Right renal pelvis (tissue), 4 donors: ENCODE measurements at regions not wholly inside any gene's neighbourhood (a gene's known extent, or its start where the extent isn't known, plus 50 kb on each side); places are given as distances from the start of the nearest gene placed in this dataset.

ENCODE experiments used
- DNase-seq, 4 donors: peaks; one replicate each; pipeline ENCODE4 v3.0.0-alpha.2; 2013; ENCODE audit warnings: low read depth in 4 of 4, low spot score in 3 of 4, missing footprints in 1 of 4

DNA sequence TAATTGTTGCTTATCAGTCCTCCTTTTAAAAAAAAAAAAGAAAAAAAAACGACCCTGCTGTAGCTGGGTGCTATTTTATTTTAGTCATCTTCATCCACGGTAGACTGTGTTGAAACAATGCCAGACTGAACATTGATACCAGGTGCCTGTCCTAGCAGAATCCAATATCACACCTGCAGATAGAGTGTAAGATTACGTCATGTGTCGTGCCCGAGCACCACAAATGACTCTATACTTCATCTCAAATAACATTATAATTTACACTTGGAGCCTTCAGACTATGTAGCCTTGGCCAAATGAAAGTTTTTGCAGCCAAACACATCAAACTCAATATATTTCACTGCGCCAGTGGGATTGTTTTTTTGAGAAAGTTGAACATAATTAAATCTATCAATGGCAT, 410.6 kb downstream of the FGF9 start:
- no peak for DNase-seq

DNA sequence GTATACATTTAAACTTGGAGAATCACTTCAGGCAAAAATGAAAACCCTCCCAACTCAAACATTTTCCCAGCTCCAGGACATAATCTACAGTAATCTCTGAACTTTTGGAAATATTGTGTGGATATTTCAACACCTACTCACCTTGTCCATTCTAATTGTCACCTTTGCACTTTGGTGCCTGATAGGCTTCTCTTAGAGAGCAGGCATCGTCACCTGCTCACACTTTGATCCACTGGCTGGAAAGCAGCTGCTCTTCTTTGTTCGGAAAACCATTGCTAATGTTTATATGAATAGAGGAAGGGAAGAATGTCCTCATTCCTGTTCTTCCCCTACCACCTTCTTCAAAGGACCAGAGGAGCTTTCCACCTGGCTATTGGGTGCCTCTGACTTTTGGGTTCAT, 411.2 kb downstream of the FGF9 start:
- DNase-seq, result no peak

DNA sequence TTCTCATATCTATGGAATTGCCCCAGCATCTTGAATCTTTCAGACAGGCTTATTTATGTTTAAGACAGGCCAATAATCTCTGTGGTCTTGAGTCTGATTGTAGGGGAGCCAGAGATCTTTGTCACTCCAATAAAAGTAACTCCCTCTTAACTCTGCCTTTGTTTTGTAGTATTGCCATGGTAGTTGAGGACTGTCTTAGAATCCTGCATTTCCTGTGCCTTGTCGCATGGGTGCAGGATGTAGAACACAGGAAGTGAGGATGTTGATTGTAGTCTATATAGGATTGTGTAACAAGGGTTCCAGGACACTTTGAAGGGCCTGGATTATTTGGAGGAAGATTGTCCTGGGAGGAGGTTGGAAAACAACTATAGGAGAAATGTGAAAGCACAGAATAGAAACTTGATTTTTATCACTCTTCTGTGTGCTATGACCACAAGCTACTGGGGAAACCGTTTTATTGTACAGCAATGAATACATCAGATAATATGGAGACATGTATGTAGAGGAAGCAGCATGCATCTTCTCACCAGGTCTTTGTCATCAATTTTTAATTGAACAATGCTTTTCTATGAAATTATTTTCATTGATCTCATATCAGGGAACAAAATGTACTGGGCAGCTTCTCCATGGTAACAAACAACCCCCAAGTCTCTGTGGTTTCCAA, 411.7 kb downstream of the FGF9 start:
- no peak for DNase-seq

DNA sequence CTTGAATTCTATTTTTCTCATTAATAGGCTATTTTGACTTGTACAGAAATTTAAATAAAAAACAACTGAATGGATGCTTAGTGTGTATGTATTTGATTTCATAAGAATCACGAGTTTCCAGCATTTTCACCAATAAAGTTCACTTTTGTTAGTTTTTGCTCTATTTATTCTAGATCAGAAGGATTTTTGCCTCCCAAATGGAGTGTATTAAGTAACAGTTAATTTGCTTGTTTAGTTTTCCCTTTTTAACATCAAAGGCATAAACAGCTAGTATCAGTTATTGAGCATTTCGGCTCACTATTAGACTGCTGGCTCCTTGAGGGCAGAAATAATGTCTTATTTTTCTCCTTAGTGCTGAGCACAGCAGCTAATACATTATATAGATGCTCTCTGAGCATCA, 414.1 kb downstream of the FGF9 start:
- no peak for DNase-seq

DNA sequence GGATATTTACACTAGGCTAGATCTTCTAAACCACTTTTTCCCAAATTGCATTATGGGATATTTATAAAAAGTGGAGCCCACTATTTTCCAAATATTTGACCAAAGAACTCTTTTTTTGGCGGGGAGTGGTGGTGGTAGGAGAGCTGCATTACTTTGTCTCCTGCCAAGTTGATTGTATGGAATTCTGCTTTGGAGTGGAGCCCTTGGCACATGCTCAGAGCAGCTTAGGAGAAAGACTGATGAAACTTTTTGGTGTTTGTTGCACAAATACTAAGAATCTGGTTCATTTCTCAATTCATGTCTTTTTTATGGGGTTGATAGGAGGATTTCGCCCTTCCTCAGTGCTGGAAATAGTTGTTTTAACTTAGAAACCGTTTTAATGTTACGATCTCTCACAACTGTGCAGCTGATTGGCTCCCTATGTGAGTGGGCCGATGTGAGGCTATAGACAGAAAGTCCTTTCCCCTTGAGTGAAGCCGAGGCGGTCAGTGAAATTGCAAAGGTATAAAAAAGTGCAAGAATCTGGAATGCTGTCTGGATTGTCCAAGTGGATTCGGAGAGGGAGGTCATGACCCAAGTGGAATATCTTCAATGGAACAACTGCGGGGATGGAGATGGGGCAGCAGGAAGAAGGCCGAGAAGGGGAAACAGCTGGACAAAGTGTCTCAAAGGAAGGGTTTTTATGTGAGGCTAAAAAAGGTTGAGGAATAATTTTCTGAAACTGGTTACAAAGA, 415.9 kb downstream of the FGF9 start:
- DNase-seq, result no peak

DNA sequence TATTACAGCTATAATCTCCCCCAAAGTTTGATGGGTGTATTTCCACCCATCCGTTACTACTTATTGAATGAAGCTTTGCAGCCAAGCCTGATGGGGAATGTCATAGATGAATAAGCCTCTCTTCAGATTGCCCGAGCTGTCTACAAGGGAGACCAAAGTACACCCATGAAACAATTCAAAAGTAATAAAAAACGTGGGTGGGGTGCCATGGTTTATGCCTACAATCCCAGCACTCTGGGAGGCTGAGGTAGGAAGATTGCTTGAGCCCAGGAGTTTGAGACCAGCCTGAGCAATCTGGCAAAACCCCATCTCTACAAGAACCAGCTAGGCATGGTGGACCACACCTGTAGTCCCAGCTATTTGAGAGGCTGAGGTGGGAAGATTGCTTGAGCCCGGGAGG, 419.2 kb downstream of the FGF9 start:
- DNase-seq, result no peak

DNA sequence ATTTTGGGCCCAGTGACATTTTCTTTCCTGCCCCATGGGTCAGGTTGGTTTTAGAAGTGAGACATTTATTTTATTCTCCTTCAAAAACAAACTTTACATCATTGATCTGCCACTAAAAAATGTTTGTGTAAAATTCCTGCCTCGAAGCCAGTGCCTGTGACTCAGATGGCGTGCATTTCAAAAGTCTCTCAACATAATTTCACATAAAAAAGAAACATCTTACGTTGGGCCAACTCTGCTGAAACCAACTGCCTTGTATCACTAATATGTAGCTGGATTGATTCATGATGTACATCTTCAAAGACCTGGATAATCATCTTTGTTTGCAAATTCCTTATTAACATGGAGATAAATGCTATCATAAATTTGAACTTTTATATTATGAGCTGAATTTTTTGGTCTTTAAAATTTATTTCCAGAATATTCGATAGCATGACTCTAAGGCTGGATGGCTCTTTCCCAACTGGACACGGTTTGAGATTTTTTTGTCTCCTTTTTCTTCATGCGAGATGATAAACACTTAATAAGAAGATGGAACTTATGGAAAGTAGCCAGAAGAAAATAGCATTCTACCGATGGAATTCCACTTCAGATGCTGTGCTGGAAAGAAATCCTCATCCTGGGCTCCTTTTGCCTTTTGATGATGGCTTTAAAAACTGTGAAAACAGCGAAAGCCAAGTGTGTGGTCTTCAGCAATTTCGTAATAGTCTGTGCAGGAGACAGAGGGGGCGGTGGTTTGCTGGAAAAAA, 420.5 kb downstream of the FGF9 start:
- DNase-seq, result no peak

DNA sequence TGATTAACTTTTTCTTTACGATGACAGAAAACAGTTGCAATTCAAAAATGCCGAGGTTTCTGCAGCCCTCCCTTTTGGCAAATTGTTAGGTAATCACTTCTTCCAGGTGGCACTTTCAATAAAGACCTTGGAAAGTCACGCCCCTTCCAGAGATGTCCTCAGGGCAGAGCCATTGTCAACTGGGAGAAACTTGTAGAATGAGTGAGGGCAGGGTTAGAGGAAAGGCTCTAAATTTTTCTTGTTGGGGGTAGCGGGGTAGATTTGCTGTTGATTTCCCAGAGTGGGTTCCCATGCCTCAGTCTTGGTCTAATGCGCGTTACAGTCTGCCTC, 421.1 kb downstream of the FGF9 start:
- DNase-seq, result no peak

DNA sequence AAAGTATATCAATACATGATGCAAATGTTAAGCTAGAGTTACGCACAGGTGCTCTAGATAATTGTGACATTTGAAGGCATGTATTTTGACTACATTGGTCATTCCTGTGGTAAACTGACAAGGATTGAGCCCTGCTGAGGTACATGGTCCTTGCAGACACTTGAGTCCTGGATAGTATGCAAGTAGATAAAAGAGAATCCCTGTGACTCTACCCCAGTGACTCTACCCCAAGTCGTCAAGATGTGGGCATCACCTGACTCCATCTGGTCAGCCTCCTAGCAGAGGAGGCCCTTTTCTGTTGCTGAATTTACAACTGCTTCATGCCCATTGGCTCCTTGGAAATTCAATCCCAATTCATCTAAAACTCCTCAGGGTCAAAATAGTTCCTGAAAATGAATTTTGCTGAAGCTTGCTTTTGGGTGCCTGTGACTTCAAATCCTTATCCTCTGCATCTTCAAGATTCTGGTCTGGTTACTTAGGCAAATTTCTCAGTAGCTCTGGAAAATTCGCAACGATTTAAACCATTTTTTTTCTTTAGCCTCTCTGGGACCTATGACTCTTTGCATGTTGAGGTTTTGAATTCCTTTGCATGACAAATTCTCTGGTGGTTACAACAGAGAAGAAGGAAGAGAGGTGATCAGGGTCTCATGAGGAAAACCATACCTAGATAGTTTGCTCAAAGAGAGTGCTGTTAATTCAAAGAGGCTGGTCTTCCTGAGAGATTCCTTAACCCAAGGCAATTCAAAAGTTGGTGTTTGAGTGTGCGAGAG, 422.1 kb downstream of the FGF9 start:
- no peak for DNase-seq

DNA sequence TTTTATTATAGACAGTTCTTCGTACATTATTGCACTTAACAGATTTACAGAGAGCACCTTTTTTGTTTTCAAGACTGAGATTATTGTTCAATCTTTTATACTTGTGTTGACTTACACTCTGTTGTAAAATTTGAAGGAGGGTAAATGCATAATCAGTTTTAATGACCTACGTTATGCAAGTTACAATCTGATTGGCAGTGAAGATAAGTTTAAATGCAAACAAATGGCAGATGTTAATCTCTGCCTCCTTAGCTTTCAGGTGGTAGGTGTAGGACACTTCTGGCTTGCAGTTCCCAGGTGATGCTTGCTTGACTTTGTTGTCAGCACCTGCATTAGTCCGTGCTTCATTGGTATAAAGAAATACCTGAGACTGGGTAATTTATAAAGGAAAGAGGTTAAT, 424.9 kb downstream of the FGF9 start:
- DNase-seq, result no peak

DNA sequence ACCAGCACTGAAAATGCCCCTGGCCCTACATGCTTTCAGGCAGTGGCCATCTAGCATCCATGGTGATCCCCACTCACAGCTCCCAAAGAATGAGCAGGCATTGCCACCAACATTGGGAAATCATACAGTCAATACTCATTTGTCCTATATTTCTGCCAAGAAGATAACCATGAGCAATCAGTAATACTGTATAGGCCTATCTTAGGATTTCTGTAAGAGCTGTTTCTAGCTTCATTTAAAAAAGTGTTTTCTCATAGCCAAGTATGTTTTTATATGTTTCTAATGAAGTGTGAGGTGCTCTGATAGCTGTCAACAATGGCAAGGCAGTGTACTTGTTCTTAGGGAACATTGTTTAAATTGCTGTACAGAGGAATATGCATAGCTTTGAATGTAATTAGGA, 428.7 kb downstream of the FGF9 start:
- DNase-seq, result no peak

DNA sequence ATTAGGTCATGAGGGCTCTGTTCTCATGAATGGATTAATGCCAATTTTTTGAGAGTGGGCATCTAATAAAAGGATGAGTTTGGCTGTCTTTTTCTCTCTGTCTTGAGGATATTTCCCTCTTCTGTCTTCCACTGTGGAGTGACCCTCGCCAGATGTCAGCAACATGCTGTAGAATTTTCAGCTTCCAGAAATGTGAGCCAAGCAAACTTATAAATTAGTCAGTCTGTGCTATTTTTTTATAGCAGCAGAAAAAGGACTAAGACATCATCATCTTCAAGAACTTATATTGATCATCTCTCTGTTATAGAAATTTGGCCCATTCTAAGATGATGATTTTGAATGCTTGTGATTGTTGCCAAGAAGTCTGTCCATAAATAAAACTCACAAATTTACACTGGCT, 431.4 kb downstream of the FGF9 start:
- DNase-seq, result no peak

DNA sequence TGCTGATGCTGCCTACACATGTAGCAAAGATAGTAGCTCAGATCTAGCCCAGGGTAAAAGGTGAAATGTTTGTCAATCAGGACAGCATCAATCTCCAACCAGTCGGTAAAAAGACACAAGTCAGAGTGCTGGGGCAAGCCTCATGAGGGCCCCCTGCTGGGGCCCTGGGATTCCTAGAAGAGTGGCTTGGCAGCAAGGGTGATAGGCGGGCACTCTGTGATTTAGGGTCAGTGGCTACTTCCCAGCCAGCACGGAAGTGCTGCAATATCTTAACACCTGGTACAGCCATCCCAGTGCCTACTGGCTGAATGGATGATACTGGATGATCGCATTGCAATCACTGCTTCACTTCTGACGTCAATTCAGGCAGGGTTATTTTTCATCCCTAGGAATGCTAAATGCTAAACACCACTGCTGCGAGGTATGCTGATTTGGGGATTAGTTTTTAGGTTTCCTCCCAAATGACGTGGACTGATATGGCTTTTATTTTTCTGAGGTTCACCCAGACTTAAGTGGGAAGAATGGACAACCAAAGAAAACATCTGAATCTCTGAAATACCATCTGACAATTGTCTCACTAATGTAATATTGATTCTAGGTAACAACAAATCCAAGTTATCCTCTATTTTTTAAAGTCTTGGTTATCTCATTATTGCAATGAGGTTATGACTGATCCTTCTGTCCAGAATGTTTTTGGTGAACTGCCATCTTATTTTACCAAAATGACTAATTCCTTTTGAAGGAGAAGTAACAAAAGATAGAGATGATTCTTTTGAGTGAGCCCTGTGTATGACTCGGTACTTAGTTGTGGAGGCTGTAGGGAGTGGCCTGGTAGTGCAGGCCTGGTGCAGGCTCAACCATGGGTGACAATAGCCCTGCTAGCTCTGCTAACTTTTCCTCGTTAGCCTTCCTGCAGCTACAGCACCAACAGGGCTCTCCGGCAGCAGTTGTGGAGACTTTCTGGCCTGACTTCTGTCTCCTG, 432.5 kb downstream of the FGF9 start:
- no peak for DNase-seq

DNA sequence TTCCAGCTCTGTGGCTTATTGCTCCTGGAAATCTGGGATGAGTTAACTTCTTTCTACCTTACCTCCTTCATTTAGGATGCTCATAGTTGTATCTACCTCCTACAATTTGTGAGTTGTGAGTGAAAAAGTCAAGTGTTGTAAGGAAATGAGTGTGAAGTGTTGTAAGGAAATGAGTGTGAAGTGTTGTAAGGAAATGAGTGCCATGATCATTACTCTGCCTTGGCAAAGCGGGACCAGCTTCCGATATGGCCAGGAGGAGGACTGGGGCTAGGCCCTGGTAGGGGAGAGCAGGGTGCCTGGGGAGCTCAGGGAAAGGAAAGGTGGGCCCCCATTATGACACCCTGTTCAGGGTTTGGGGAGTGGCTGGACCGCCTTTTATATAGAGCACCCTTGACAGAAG, 435.2 kb downstream of the FGF9 start:
- DNase-seq, result no peak

DNA sequence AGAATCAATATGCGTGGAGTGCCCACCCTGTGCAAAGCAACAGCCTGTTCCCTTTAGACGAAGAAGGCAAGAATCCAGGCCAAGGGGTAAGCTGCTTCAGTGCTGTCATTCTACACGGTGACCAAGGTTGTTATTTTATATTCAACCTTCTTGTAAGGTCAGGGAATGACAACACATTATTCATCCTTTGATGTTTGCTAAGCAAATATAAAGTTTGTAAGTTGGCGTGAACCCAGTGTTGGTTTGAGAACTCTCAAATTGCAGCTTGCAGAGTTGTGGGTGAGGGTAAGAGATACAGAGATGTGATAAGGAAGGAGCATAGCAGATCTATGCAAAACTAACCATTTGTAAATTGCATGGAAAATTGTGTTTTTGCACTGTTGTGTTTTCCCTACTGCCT, 436.7 kb downstream of the FGF9 start:
- no peak for DNase-seq

DNA sequence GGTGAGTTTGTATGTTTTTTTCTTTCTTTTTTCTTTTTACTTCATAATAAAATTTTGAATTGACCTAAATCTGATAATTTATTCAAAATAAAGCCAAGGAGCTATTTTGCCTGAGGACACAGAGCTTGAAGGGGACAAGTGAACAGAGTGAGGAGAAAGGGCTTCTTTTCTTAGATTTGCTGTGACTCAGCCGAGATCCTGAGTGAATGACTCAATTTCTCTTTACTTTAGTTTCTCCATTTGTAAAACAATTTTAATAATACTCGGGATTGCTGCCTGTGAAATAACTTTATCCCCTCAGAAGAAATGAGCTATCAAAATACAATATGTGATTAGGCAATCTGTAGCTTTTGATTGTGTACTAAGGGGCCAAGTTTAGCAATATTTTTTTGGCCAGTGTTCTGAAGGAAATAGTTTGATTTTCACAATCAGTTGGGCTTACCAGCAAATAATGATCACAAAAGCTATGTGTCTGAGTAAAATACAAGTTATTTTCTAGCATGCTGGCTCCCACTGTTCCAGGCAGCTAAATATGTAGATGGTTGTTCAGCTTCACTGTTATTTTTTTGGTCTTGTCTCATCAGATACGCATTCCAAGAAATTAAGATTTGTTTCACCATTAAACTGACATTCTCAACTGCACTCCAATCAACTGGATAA, 437.5 kb downstream of the FGF9 start:
- no peak for DNase-seq

DNA sequence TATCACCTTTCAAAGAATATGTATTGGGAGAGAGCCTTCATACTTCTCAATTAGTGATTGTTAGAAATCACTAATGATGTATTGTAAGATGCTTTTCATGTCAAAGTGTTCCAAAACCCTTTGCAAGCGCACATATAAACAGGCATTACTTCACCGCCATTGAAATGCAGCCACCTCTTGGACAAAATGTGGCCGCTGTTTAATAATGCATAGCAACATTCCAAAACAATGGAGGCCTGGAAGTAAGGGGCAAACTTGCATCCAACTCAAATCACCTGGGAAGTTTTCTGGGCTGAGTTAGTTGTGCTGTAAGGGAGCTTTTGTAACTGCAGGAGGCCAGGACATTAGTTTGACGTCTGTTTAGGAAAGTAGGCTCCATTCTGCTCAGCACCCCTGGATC, 438.1 kb downstream of the FGF9 start:
- DNase-seq, result no peak

DNA sequence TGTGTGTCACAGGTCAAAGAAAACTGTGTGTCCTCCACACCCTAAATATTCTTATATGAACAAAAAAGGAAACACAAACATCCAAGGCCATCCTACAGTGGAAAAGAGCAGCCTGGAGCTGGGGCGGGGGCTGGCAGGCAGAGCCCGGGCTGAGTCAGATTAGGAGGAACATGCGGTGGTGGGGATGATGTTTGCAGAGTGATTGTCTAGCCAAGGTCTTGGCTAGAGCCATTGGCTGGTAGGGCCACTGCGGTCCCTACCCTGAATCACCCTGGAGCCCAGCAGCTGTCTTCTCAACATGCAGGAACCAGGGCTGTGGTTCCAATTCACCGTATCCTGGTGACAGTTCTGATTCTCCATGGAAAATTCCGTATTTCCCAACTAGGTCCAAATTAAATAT, 439.5 kb downstream of the FGF9 start:
- DNase-seq, result no peak

DNA sequence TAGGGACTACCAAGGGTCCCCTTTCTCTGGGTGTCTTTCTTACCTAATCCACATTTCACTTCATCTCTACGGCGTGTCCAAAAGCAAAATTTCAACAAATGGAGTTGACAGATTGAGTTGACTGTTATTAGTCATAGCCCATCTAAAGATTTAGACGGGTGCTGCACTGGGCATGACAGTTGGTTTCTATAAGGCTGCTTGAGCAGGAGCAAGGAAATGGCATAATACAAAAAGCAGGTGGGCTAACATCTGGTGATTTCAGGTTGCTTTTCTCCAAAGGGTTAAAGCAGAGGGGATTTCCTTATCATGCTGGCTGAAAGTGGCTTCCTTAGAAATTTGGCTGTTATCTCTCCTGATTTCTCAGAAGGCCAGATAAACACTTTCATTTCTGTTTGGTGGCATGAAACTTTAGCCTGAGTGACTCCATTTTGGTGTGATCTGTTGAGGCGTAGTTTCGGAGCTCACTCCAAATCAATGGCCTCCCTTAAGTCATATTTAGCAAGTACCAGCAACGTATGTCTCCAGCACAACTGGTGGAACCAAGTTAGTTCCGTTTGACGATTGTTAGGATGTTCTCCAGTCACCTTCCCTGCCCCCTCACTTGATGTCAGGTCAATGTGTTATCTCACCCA, 440.4 kb downstream of the FGF9 start:
- no peak for DNase-seq
